NCI-H748 (cell line): ENCODE measurements at regions not wholly inside any gene's neighbourhood (a gene's known extent, or its start where the extent isn't known, plus 50 kb on each side); places are given as distances from the start of the nearest gene placed in this dataset.

Experiments
- DNase-seq: peaks from one replicate; lab custom pipeline; 2025; ENCODE audit not compliant: unreplicated experiment; lab: John Stamatoyannopoulos, UW

GRCh38 chr16:6861815-6862477 is 470.7 kb upstream of the RBFOX1 start:
- no peak for DNase-seq

GRCh38 chr16:6861135-6861814 is 471.4 kb upstream of the RBFOX1 start:
- no peak for DNase-seq

GRCh38 chr16:6857575-6857974 is 475.1 kb upstream of the RBFOX1 start:
- no peak for DNase-seq

- no peak for DNase-seq
These were observed 476.1 kb upstream of the RBFOX1 start for GRCh38 chr16:6856578-6856977.

GRCh38 chr16:6853565-6853964 is 479.1 kb upstream of the RBFOX1 start:
- DNase-seq, result no peak

GRCh38 chr16:6852643-6853225 is 479.9 kb upstream of the RBFOX1 start:
- DNase-seq, result no peak

- DNase-seq, result no peak
These were observed 486.2 kb upstream of the RBFOX1 start for GRCh38 chr16:6846452-6846851.

- DNase-seq, result no peak
These were observed 491.3 kb upstream of the RBFOX1 start for GRCh38 chr16:6841392-6841791.

- no peak for DNase-seq
These were observed 494.9 kb upstream of the RBFOX1 start for GRCh38 chr16:6837722-6838121.

GRCh38 chr16:6836766-6837165 is 495.9 kb upstream of the RBFOX1 start:
- DNase-seq, result no peak

GRCh38 chr16:6835941-6836340 is 496.7 kb upstream of the RBFOX1 start:
- no peak for DNase-seq

GRCh38 chr16:6835516-6835915 is 497.1 kb upstream of the RBFOX1 start:
- no peak for DNase-seq

GRCh38 chr16:6828690-6829089 is 504.0 kb upstream of the RBFOX1 start:
- DNase-seq, result no peak

GRCh38 chr16:6827931-6828330 is 504.7 kb upstream of the RBFOX1 start:
- no peak for DNase-seq

- DNase-seq, result no peak
These were observed 505.4 kb upstream of the RBFOX1 start for GRCh38 chr16:6827267-6827666.

- no peak for DNase-seq
These were observed 510.6 kb upstream of the RBFOX1 start for GRCh38 chr16:6822041-6822440.

GRCh38 chr16:6804461-6804860 is 528.2 kb upstream of the RBFOX1 start:
- no peak for DNase-seq

GRCh38 chr16:6803176-6803575 is 529.5 kb upstream of the RBFOX1 start:
- DNase-seq, result no peak

GRCh38 chr16:6797223-6797622 is 535.4 kb upstream of the RBFOX1 start:
- DNase-seq, result no peak

- no peak for DNase-seq
These were observed 555.0 kb upstream of the RBFOX1 start for GRCh38 chr16:6777624-6778023.

- DNase-seq, result no peak
These were observed 556.9 kb upstream of the RBFOX1 start for GRCh38 chr16:6775712-6776111.

GRCh38 chr16:6771956-6772355 is 560.7 kb upstream of the RBFOX1 start:
- no peak for DNase-seq

- DNase-seq, result no peak
These were observed 579.1 kb upstream of the RBFOX1 start for GRCh38 chr16:6753553-6753952.
